ENCODE measurements at regions not wholly inside any gene's neighbourhood (a gene's known extent, or its start where the extent isn't known, plus 50 kb on each side); places are given as distances from the start of the nearest gene placed in this dataset.
"Not testable (repeated sequence)": the region's sequence is repeated elsewhere in the genome, so short reads cannot be mapped to it uniquely, and the experiment has no call there.

DNA sequence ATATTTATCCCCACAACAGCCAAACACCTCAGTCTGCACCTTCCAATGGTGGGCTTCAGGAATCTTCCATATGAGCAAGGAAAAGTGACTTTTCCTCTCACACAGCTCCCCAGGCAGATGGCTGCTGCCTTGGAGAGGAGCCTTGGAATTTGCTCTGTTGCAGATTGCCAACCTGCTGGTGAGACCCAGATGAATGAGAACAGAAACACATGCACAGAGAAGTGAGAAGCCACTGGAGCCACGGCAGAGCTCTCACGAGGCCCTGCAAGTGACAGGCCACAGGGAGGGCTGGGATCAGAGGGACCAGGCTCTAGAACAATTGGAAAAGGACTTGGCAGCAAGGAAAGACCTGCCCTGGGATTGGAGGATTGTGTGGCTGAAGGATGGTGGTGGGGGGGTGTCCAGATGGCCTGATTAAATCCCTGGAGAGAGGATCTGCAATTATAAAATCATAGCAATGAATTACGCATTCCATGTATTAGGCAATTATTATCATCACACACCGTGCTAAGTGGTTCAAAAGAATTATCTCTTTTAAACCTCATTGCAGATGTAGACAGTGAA, 84.9 kb upstream of the PWP1 start:
- DNase-seq = no peak
- Histone ChIP-seq H3K4me3 (no peak overlapping the region), H3K36me3 (no peaks in the 10 kb centered on the region), H3K27me3 (no peaks in the 10 kb centered on the region), H3K4me1 (no peaks in the 10 kb centered on the region), H3K27ac (no peak overlapping the region), H3K9me3 (peaks cover 0 to 5% (median 0%) of the 10 kb centered on the region in 3 donors)
- ATAC-seq = no peak
- intact Hi-C loops (cut with DNase I; ENCODE audit: low total_unique reads) (loop anchor here (5.0 kb wide), 1 partner anchor 283 kb away; a partner anchor contains a TSS), in situ Hi-C loops (cut with MboI; ENCODE audit: low sequenced_read_pairs in 4 of 4) (loop anchor here in 1 of 4 donors (10.0 kb wide), 1 partner anchor 466 kb away; no protein-coding TSS in a partner anchor)
- TF ChIP-seq, protein P1, sequence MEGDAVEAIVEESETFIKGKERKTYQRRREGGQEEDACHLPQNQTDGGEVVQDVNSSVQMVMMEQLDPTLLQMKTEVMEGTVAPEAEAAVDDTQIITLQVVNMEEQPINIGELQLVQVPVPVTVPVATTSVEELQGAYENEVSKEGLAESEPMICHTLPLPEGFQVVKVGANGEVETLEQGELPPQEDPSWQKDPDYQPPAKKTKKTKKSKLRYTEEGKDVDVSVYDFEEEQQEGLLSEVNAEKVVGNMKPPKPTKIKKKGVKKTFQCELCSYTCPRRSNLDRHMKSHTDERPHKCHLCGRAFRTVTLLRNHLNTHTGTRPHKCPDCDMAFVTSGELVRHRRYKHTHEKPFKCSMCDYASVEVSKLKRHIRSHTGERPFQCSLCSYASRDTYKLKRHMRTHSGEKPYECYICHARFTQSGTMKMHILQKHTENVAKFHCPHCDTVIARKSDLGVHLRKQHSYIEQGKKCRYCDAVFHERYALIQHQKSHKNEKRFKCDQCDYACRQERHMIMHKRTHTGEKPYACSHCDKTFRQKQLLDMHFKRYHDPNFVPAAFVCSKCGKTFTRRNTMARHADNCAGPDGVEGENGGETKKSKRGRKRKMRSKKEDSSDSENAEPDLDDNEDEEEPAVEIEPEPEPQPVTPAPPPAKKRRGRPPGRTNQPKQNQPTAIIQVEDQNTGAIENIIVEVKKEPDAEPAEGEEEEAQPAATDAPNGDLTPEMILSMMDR (IDR thresholded peaks at IDR 0.05 in 4 of 5, conservative IDR thresholded peaks at IDR 0.05 in 1 of 5) = no peak
- no peak for TF ChIP-seq POLR2A (IDR thresholded peaks at IDR 0.05)

DNA sequence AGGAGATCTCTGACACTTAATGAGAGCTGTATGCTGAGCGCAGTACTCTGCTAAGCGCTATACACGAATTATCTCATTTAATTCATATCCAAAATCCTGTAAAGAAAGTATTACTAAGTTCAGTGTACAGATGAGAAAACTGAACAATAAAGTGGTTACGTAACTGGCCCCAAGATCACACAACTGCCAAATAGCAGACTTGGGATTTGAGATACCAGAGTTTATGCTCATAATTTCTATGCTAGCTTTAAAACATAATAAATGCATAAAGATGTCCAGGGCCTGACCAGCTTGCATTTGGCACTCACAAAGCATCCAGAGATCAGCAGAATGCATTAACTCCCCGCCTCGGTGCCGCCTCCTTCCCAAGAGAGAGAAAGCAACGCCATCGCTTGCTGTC, 83.2 kb upstream of the PWP1 start:
- no peaks in the 10 kb centered on the region for H3K27me3 ChIP-seq
- no peaks in the 10 kb centered on the region for H3K4me1 ChIP-seq
- intact Hi-C loops (cut with DNase I; ENCODE audit: low total_unique reads) = loop anchor here (5.0 kb wide), 1 partner anchor 285 kb away; a partner anchor contains a TSS
- no peak overlapping the region for H3K27ac ChIP-seq
- no peak for ATAC-seq
- in situ Hi-C loops (cut with MboI; ENCODE audit: low sequenced_read_pairs in 4 of 4) = loop anchor here in 1 of 4 donors (10.0 kb wide), 1 partner anchor 468 kb away; no protein-coding TSS in a partner anchor
- peaks cover 0 to 5% (median 0%) of the 10 kb centered on the region in 3 donors for H3K9me3 ChIP-seq
- DNase-seq = no peak
- TF ChIP-seq, protein P1 (IDR thresholded peaks at IDR 0.05 in 4 of 5, conservative IDR thresholded peaks at IDR 0.05 in 1 of 5) = no peak
- no peak for TF ChIP-seq POLR2A (IDR thresholded peaks at IDR 0.05)
- H3K36me3 ChIP-seq = no peaks in the 10 kb centered on the region
- no peak overlapping the region for H3K4me3 ChIP-seq

DNA sequence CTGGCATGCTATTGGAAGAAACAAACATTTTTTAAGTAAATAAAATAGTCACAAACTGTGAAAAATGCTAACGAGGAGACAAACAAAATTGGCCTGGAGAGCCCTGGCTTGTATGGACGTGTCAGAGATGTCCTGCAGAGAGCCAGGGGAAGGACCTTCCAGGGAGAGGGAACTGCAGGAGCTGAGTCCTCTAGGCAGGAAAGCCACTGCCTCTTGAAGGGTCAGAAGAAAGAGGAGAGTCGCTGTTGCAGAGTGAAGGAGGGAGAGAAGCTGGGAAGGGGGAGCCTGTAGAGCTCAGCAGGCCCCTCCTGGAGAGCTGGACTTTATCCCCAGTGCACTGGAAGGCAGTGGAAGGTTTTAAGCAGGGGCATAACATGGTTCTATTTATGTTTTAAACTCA, 80.3 kb upstream of the PWP1 start:
- Histone ChIP-seq H3K27ac (no peak overlapping the region), H3K9me3 (no peaks in the 10 kb centered on the region), H3K36me3 (no peaks in the 10 kb centered on the region), H3K27me3 (no peaks in the 10 kb centered on the region), H3K4me3 (no peak overlapping the region), H3K4me1 (no peaks in the 10 kb centered on the region)
- intact Hi-C loops (cut with DNase I; ENCODE audit: low total_unique reads) = no loop called here
- TF ChIP-seq, protein P1 (IDR thresholded peaks at IDR 0.05 in 4 of 5, conservative IDR thresholded peaks at IDR 0.05 in 1 of 5) = no peak
- no peak for TF ChIP-seq POLR2A (IDR thresholded peaks at IDR 0.05)
- no peak for DNase-seq
- in situ Hi-C loops (cut with MboI; ENCODE audit: low sequenced_read_pairs in 4 of 4) = loop anchor here in 3 of 4 donors (5.0 to 10.0 kb wide), 3 partner anchors 470 to 478 kb away; no protein-coding TSS in a partner anchor
- ATAC-seq = no peak

DNA sequence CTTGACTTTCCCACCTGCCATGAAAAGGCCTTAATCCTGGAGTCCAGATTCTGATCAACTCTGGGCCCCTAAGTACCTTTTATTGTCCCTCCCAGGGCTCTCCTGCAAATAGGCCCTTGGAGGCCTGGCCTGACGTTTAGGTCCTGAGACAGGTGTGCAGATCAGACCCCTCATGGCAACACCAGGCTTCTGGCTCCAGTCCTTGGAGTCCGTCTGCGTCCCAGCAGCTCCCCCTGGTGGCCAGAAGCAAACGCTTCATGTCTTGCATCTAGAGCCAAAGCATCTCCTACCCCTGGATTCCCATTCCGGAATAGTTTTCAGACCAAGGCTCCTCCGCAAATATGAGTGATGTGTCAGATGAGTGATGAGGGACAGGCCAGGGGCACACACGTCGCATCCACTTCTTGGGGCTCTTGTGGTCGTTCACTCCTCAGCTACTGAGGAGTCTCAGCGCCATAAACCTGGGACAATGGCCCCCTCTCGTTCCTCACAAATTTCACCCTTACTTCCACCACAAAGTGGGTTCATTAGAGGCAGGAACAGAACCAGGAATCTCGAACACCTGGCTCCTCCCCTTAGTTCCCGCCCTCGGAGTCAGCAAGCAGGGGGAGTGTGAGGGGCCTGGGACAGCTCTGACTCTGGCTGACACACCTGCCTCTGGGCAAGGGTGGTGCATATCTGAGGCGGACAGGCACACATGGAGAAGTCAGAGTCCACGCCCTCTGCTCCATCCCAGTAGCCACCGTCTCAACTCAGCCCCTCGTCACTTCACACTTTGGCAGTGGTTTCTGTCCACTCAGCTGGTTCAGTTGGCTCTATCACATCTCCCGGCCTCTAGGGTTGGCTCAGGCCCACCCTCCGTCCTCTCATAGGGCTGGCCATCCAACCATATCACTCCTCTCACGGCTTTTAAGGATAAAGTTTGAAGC, 77.9 kb upstream of the PWP1 start:
- H3K4me3 ChIP-seq = no peak overlapping the region
- ATAC-seq = peak in 1 of 2 donors; percentile 60
- H3K27ac ChIP-seq = no peak overlapping the region
- H3K36me3 ChIP-seq = no peaks in the 10 kb centered on the region
- H3K27me3 ChIP-seq = no peaks in the 10 kb centered on the region
- intact Hi-C loops (cut with DNase I; ENCODE audit: low total_unique reads) (loop anchor here (2.0 kb wide), 1 partner anchor 475 kb away; no protein-coding TSS in a partner anchor), in situ Hi-C loops (cut with MboI; ENCODE audit: low sequenced_read_pairs in 4 of 4) (loop anchor here in 3 of 4 donors (5.0 to 10.0 kb wide), 3 partner anchors 473 to 480 kb away; no protein-coding TSS in a partner anchor)
- no peaks in the 10 kb centered on the region for H3K9me3 ChIP-seq
- TF ChIP-seq POLR2A (IDR thresholded peaks at IDR 0.05) = no peak
- TF ChIP-seq, protein P1 (IDR thresholded peaks at IDR 0.05 in 4 of 5, conservative IDR thresholded peaks at IDR 0.05 in 1 of 5) = peak; percentile 36 to 79 (median 69)
- DNase-seq = peak; percentile 40 to 49
- H3K4me1 ChIP-seq = no peaks in the 10 kb centered on the region

DNA sequence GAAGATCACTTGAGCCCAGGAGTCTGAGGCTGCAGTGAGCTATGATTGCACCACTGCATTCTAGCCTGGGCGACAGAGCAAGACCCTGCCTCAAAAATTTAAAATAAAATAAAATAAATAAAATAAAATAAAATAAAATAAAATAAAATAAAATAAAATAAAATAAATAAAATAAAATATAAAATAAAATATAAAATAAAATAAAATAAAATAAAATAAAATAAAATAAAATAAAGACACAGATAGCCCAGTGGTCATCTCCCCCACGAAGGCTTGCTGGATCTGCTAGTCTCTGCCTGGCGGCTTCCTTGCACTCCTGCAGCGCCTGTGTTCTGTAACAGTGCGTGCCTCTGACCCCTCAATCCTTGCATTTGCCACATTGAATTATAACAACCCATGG, 76.8 kb upstream of the PWP1 start:
- H3K36me3 ChIP-seq; H3K4me1 ChIP-seq; DNase-seq; ATAC-seq; H3K4me3 ChIP-seq; intact Hi-C loops (cut with DNase I; ENCODE audit: low total_unique reads); H3K27ac ChIP-seq; H3K27me3 ChIP-seq; H3K9me3 ChIP-seq: not testable (repeated sequence)
- in situ Hi-C loops (cut with MboI; ENCODE audit: low sequenced_read_pairs in 4 of 4) = loop anchor here in 3 of 4 donors (5.0 to 10.0 kb wide), 3 partner anchors 474 to 481 kb away; no protein-coding TSS in a partner anchor

Measured in gastrocnemius medialis (tissue), 4 donors.